Ascending aorta (tissue), 2 donors: ENCODE measurements at regions not wholly inside any gene's neighbourhood (a gene's known extent, or its start where the extent isn't known, plus 50 kb on each side); places are given as distances from the start of the nearest gene placed in this dataset.

ENCODE experiments used
- DNase-seq, 2 donors: peaks; one replicate each; pipeline ENCODE4 v3.0.0-alpha.2; 2019; ENCODE audit warnings: low spot score in 2 of 2
- H3K27ac ChIP-seq, 2 donors: fragments of 200-600 bp; sonication (generic); one replicate each; pipeline ENCODE4 v1.5.1; 2016 to 2017; ENCODE audit warnings: mild to moderate bottlenecking in 1 of 2
- H3K27me3 ChIP-seq: fragments of 200-600 bp; sonication (generic); one replicate; pipeline ENCODE4 v1.5.1; 2017
- H3K36me3 ChIP-seq, 2 donors: fragments of 200-600 bp; sonication (generic); one replicate each; pipeline ENCODE4 v1.5.1; 2016
- H3K4me1 ChIP-seq, 2 donors: fragments of 200-600 bp; sonication (generic); one replicate each; pipeline ENCODE4 v1.5.1; 2016 to 2017; ENCODE audit warnings: mild to moderate bottlenecking in 1 of 2
- H3K4me3 ChIP-seq, 2 donors: fragments of 200-600 bp; sonication (generic); one replicate each; pipeline ENCODE4 v1.5.1; 2016 to 2017; ENCODE audit warnings: mild to moderate bottlenecking in 1 of 2
- H3K9me3 ChIP-seq, 2 donors: fragments of 200-600 bp; sonication (generic); one replicate each; pipeline ENCODE4 v1.5.1; 2016
- CTCF ChIP-seq, 3 experiments: fragments of 200-600 bp in 2 of 3; fragments of 450-650 bp in 1 of 3; sonication (generic) in 2 of 3; IDR thresholded peaks; one replicate each; pipeline ENCODE4 v1.5.1; 2016 to 2019; ENCODE audit warnings: antibody characterized with exemption in 3 of 3, mild to moderate bottlenecking in 1 of 3, moderate library complexity in 1 of 3
- intact Hi-C: fragments of 100-400 bp; cut with DNase I; formaldehyde crosslinking; loops from one replicate; pipeline ENCODE4 v1.15.1; 2023

GRCh38 chr1:80933346-80933745, 867.4 kb upstream of the ADGRL2 start:
- intact Hi-C loops, result no loop called here
- no peak overlapping the region for H3K4me3 ChIP-seq
- DNase-seq, result no peak
- no peak for TF ChIP-seq CTCF (IDR thresholded peaks at IDR 0.05)
- H3K36me3 ChIP-seq, result no peaks in the 10 kb centered on the region
- H3K27me3 ChIP-seq, result no peaks in the 10 kb centered on the region
- peaks cover 0 to 23% of the 10 kb centered on the region in 2 donors for H3K9me3 ChIP-seq
- no peaks in the 10 kb centered on the region for H3K4me1 ChIP-seq
- H3K27ac ChIP-seq, result no peak overlapping the region

GRCh38 chr1:80931178-80931577, 869.6 kb upstream of the ADGRL2 start:
- intact Hi-C loops, result no loop called here
- Histone ChIP-seq H3K27me3 (no peaks in the 10 kb centered on the region), H3K27ac (no peak overlapping the region), H3K4me3 (no peak overlapping the region), H3K4me1 (no peaks in the 10 kb centered on the region), H3K36me3 (no peaks in the 10 kb centered on the region), H3K9me3 (peaks cover 0 to 23% of the 10 kb centered on the region in 2 donors)
- DNase-seq, result no peak
- no peak for TF ChIP-seq CTCF (IDR thresholded peaks at IDR 0.05)

GRCh38 chr1:80929868-80930508, 870.7 kb upstream of the ADGRL2 start:
- Histone ChIP-seq H3K27me3 (no peaks in the 10 kb centered on the region), H3K36me3 (no peaks in the 10 kb centered on the region), H3K27ac (no peak overlapping the region), H3K4me1 (no peaks in the 10 kb centered on the region), H3K9me3 (peaks cover 0 to 23% of the 10 kb centered on the region in 2 donors), H3K4me3 (no peak overlapping the region)
- TF ChIP-seq CTCF (IDR thresholded peaks at IDR 0.05), result no peak
- intact Hi-C loops, result no loop called here
- DNase-seq, result no peak

GRCh38 chr1:80926531-80926930, 874.2 kb upstream of the ADGRL2 start:
- Histone ChIP-seq H3K4me1 (no peaks in the 10 kb centered on the region), H3K27me3 (no peaks in the 10 kb centered on the region), H3K36me3 (no peaks in the 10 kb centered on the region), H3K4me3 (no peak overlapping the region), H3K9me3 (peaks cover 0 to 16% of the 10 kb centered on the region in 2 donors), H3K27ac (no peak overlapping the region)
- no peak for TF ChIP-seq CTCF (IDR thresholded peaks at IDR 0.05)
- DNase-seq, result no peak
- intact Hi-C loops, result no loop called here

- no peak overlapping the region for H3K27ac ChIP-seq
- H3K4me3 ChIP-seq, result no peak overlapping the region
- no peak for TF ChIP-seq CTCF (IDR thresholded peaks at IDR 0.05)
- no peak for DNase-seq
- no peaks in the 10 kb centered on the region for H3K27me3 ChIP-seq
- intact Hi-C loops, result no loop called here
- H3K4me1 ChIP-seq, result no peaks in the 10 kb centered on the region
- no peaks in the 10 kb centered on the region for H3K36me3 ChIP-seq
- peaks cover 0 to 4% of the 10 kb centered on the region in 2 donors for H3K9me3 ChIP-seq
Measured at GRCh38 chr1:80925130-80925805, 875.5 kb upstream of the ADGRL2 start.
